HG03378 (cell line): ENCODE measurements at regions not wholly inside any gene's neighbourhood (a gene's known extent, or its start where the extent isn't known, plus 50 kb on each side); places are given as distances from the start of the nearest gene placed in this dataset.
A peak's percentile ranks its signal among the peaks of the same experiment; 100 is the strongest.

Experiments used
- ATAC-seq: cut with Tn5 transposase; IDR thresholded peaks from one replicate; pipeline ENCODE4 v1.9.1; 2021; ENCODE audit warnings: mild to moderate bottlenecking, moderate library complexity; ENCODE audit not compliant: unreplicated experiment

- no peak for ATAC-seq
Observed at GRCh38 chr18:32621034-32621433, 150.4 kb upstream of the GAREM1 start.

GRCh38 chr18:32618546-32618945 lies 147.9 kb upstream of the GAREM1 start:
- ATAC-seq: no peak

- ATAC-seq: no peak
Observed at GRCh38 chr18:32613821-32614220, 143.1 kb upstream of the GAREM1 start.

GRCh38 chr18:32612651-32613050 lies 142.0 kb upstream of the GAREM1 start:
- no peak for ATAC-seq

- ATAC-seq: no peak
Observed at GRCh38 chr18:32610176-32610575, 139.5 kb upstream of the GAREM1 start.

GRCh38 chr18:32607816-32608215 lies 137.1 kb upstream of the GAREM1 start:
- ATAC-seq: no peak

GRCh38 chr18:32598144-32598543 lies 127.5 kb upstream of the GAREM1 start:
- ATAC-seq: peak; percentile 48

GRCh38 chr18:32596501-32596900 lies 125.8 kb upstream of the GAREM1 start:
- no peak for ATAC-seq

- no peak for ATAC-seq
Observed at GRCh38 chr18:32595832-32596231, 125.2 kb upstream of the GAREM1 start.

- no peak for ATAC-seq
Observed at GRCh38 chr18:32588191-32588590, 117.5 kb upstream of the GAREM1 start.

- ATAC-seq: no peak
Observed at GRCh38 chr18:32583431-32583830, 112.7 kb upstream of the GAREM1 start.

- no peak for ATAC-seq
Observed at GRCh38 chr18:32582455-32582854, 111.8 kb upstream of the GAREM1 start.

GRCh38 chr18:32577561-32577960 lies 106.9 kb upstream of the GAREM1 start:
- no peak for ATAC-seq

- ATAC-seq: no peak
Observed at GRCh38 chr18:32576296-32576916, 105.7 kb upstream of the GAREM1 start.

- no peak for ATAC-seq
Observed at GRCh38 chr18:32566960-32567359, 96.3 kb upstream of the GAREM1 start.

- ATAC-seq: no peak
Observed at GRCh38 chr18:32553640-32554365, 83.1 kb upstream of the GAREM1 start.

GRCh38 chr18:32553174-32553573 lies 82.5 kb upstream of the GAREM1 start:
- ATAC-seq: no peak

GRCh38 chr18:32552421-32553030 lies 81.8 kb upstream of the GAREM1 start:
- ATAC-seq: peak; percentile 89

- no peak for ATAC-seq
Observed at GRCh38 chr18:32550963-32551362, 80.3 kb upstream of the GAREM1 start.

GRCh38 chr18:32549248-32550110 lies 78.8 kb upstream of the GAREM1 start:
- ATAC-seq: peak; percentile 68

- no peak for ATAC-seq
Observed at GRCh38 chr18:32548688-32549087, 78.0 kb upstream of the GAREM1 start.
